ENCODE measurements at regions not wholly inside any gene's neighbourhood (a gene's known extent, or its start where the extent isn't known, plus 50 kb on each side); places are given as distances from the start of the nearest gene placed in this dataset.

DNA sequence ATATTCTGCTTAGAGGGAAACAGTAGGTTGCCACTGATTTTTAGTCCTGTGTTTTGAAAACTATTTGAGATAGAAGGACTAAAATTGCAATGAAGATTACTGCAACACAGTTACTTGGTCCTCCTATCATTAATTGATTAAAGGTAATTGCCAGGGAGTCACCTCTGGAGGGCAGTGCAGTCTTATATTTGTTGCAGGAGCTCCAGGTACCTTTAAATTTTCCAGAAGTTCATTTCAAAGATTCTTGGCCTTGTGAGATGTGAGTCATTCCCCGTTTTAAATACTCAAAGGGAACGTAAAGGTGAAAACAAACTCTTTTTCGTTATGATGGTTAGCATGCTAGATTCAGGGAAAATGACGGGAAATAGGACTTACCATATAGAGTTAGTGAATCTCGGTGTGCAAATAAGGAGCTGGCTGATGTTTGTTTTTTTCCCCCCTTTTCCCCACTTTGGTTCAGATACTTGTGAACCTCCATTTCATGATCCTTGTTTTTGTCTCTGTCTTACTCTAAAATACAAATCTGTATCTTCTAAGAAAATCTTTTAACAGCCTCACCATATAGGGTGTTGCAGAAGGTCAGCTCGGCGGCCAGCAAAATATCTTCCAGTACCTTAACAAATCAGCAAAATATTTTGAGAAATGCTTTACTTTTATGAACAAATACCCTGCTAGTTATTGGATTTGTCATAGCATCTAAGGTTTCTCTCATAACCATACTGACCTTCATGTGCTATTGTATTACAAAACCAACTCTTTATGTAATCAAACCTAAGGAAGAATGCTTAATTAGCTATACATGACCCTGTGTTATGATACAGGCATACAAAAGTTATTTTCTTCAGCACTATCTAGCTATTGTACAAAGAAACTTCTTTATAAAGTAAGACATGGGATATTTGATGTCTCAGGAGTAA, 143.0 kb upstream of the HDAC9 start:
- Histone ChIP-seq H3K36me3 (ENCODE audit: insufficient read depth, low read length) (no peaks in the 10 kb centered on the region), H3K4me1 (ENCODE audit: insufficient read depth, low read length, poor library complexity, severe bottlenecking) (peaks cover 12% of the 10 kb centered on the region), H3K9me3 (ENCODE audit: insufficient read depth, low read depth, low read length) (no peaks in the 10 kb centered on the region), H3K9me2 (replicated peaks; ENCODE audit: low read depth, low read length) (no peaks in the 10 kb centered on the region), H3K79me2 (ENCODE audit: insufficient read depth, low read length) (peaks cover 70% of the 10 kb centered on the region), H3K4me3 (ENCODE audit: low read length, poor library complexity, severe bottlenecking) (no peak overlapping the region), H3K27me3 (ENCODE audit: insufficient read depth, low read length, poor library complexity, severe bottlenecking) (no peaks in the 10 kb centered on the region), H3K9ac (ENCODE audit: low read depth, low read length, poor library complexity, severe bottlenecking) (no peak overlapping the region), H2AFZ (ENCODE audit: low read length) (no peak overlapping the region), H3F3A (ENCODE audit: low read depth) (no peaks in the 10 kb centered on the region), H3K4me2 (ENCODE audit: low read depth, low read length, poor library complexity, severe bottlenecking) (no peak overlapping the region), H4K20me1 (ENCODE audit: insufficient read depth, low read length, poor library complexity, severe bottlenecking) (peaks cover 18% of the 10 kb centered on the region)
- TF ChIP-seq, protein P1, sequence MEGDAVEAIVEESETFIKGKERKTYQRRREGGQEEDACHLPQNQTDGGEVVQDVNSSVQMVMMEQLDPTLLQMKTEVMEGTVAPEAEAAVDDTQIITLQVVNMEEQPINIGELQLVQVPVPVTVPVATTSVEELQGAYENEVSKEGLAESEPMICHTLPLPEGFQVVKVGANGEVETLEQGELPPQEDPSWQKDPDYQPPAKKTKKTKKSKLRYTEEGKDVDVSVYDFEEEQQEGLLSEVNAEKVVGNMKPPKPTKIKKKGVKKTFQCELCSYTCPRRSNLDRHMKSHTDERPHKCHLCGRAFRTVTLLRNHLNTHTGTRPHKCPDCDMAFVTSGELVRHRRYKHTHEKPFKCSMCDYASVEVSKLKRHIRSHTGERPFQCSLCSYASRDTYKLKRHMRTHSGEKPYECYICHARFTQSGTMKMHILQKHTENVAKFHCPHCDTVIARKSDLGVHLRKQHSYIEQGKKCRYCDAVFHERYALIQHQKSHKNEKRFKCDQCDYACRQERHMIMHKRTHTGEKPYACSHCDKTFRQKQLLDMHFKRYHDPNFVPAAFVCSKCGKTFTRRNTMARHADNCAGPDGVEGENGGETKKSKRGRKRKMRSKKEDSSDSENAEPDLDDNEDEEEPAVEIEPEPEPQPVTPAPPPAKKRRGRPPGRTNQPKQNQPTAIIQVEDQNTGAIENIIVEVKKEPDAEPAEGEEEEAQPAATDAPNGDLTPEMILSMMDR (conservative IDR thresholded peaks at IDR 0.05; ENCODE audit: low read length) = peak; percentile 85
- no peak for TF ChIP-seq EZH2phosphoT487 (IDR thresholded peaks at IDR 0.05; ENCODE audit: borderline replicate concordance)

DNA sequence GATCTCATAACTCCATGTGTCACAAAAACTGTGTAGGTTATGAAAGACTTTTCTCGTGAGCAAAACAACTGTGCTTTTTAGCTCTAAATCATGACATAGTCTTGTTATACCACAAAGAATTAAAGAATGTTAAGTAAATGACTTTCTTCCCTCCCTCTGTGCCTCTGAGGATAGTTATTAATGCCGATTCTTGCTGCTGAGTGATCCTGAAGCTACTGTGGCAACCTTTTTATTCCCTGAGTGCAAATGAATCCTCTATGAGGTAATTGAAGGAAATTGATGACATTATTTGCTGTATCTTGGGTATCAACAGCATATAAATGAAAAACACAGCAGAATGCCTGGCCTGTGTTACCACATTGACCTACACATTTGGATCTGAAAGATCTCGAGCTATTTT, 142.2 kb upstream of the HDAC9 start:
- Histone ChIP-seq H3K36me3 (ENCODE audit: insufficient read depth, low read length) (no peaks in the 10 kb centered on the region), H3F3A (ENCODE audit: low read depth) (no peaks in the 10 kb centered on the region), H3K79me2 (ENCODE audit: insufficient read depth, low read length) (peaks cover 71% of the 10 kb centered on the region), H4K20me1 (ENCODE audit: insufficient read depth, low read length, poor library complexity, severe bottlenecking) (peaks cover 18% of the 10 kb centered on the region), H3K4me2 (ENCODE audit: low read depth, low read length, poor library complexity, severe bottlenecking) (no peak overlapping the region), H3K4me3 (ENCODE audit: low read length, poor library complexity, severe bottlenecking) (no peak overlapping the region), H3K9me3 (ENCODE audit: insufficient read depth, low read depth, low read length) (no peaks in the 10 kb centered on the region), H3K27me3 (ENCODE audit: insufficient read depth, low read length, poor library complexity, severe bottlenecking) (no peaks in the 10 kb centered on the region), H2AFZ (ENCODE audit: low read length) (no peak overlapping the region), H3K9me2 (replicated peaks; ENCODE audit: low read depth, low read length) (no peaks in the 10 kb centered on the region), H3K4me1 (ENCODE audit: insufficient read depth, low read length, poor library complexity, severe bottlenecking) (peaks cover 12% of the 10 kb centered on the region), H3K9ac (ENCODE audit: low read depth, low read length, poor library complexity, severe bottlenecking) (no peak overlapping the region)
- TF ChIP-seq, protein P1 (conservative IDR thresholded peaks at IDR 0.05; ENCODE audit: low read length) = no peak

DNA sequence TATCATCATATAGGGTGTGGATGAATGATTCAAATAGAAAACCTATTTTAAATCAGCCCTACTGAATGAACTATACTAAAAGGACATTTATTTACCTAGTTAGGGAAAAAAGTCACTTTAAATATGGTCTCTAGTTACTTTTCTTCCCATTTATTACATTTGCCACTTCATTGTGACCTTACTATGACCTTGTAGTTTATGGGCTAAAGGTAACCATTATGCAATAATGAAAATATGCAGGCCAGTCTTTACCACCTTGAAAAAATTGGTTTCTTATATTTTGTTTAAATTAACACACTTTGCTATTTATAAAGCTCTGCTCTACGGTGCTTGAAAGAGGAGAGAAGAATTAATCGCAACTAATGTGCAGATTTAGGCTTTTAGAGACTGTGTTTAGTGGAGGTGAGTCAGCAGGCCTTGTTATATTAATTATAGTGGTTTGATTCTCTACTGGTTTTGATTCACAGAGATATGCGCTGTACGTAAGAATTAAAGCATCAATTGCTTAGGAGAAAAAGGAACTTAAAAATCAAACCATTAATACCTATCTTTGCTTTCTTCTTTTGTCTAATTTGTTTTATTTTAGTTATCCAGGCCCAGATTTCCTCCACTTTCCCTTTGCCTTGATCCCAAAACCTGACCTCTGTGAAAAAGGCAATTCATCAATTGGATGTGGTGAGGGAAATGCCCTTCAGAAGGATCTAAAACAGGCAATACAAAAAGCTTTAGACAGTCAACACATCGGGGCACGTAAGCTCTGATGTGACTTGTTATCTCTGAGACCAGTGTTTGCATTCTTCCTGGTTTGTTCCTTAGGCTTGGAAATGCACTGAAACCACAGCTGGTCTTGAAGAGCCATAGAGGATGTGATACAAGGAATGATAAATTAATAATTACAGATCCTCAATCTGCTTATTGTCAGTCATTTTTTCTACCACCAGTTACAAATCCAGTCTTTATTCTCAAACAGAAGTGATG, 141.2 kb upstream of the HDAC9 start:
- Histone ChIP-seq H4K20me1 (ENCODE audit: insufficient read depth, low read length, poor library complexity, severe bottlenecking) (peaks cover 18% of the 10 kb centered on the region), H2AFZ (ENCODE audit: low read length) (no peak overlapping the region), H3K79me2 (ENCODE audit: insufficient read depth, low read length) (peaks cover 64% of the 10 kb centered on the region), H3K4me1 (ENCODE audit: insufficient read depth, low read length, poor library complexity, severe bottlenecking) (peaks cover 12% of the 10 kb centered on the region), H3K9me2 (replicated peaks; ENCODE audit: low read depth, low read length) (no peaks in the 10 kb centered on the region), H3K27me3 (ENCODE audit: insufficient read depth, low read length, poor library complexity, severe bottlenecking) (no peaks in the 10 kb centered on the region), H3K4me3 (ENCODE audit: low read length, poor library complexity, severe bottlenecking) (no peak overlapping the region), H3K9ac (ENCODE audit: low read depth, low read length, poor library complexity, severe bottlenecking) (no peak overlapping the region), H3F3A (ENCODE audit: low read depth) (no peaks in the 10 kb centered on the region), H3K9me3 (ENCODE audit: insufficient read depth, low read depth, low read length) (no peaks in the 10 kb centered on the region), H3K36me3 (ENCODE audit: insufficient read depth, low read length) (no peaks in the 10 kb centered on the region), H3K4me2 (ENCODE audit: low read depth, low read length, poor library complexity, severe bottlenecking) (no peak overlapping the region)
- TF ChIP-seq, protein P1 (conservative IDR thresholded peaks at IDR 0.05; ENCODE audit: low read length) = no peak
- TF ChIP-seq EZH2phosphoT487 (IDR thresholded peaks at IDR 0.05; ENCODE audit: borderline replicate concordance) = no peak
